ENCODE measurements at regions not wholly inside any gene's neighbourhood (a gene's known extent, or its start where the extent isn't known, plus 50 kb on each side); places are given as distances from the start of the nearest gene placed in this dataset.
"Not testable (repeated sequence)": the region's sequence is repeated elsewhere in the genome, so short reads cannot be mapped to it uniquely, and the experiment has no call there.

GRCh38 chr2:88986721-88987330 is 295.4 kb downstream of the RPIA start:
- H3K9me3 Mint-ChIP-seq; H3K36me3 ChIP-seq (ENCODE audit: insufficient read depth, low read length); H3K4me3 ChIP-seq (ENCODE audit: low read length); H3K9me3 ChIP-seq (ENCODE audit: low read length); H3K27ac Mint-ChIP-seq; H3K36me3 Mint-ChIP-seq; H3K27ac ChIP-seq (ENCODE audit: low read depth, low read length); H3K4me1 Mint-ChIP-seq; DNase-seq; POLR2A ChIA-PET; H3K4me1 ChIP-seq (ENCODE audit: insufficient read depth, low read length); CTCF ChIA-PET; H3K27me3 Mint-ChIP-seq; H3K27me3 ChIP-seq (ENCODE audit: insufficient read depth, low read length, poor library complexity, severe bottlenecking); H3K4me3 Mint-ChIP-seq: not testable (repeated sequence)

DNA sequence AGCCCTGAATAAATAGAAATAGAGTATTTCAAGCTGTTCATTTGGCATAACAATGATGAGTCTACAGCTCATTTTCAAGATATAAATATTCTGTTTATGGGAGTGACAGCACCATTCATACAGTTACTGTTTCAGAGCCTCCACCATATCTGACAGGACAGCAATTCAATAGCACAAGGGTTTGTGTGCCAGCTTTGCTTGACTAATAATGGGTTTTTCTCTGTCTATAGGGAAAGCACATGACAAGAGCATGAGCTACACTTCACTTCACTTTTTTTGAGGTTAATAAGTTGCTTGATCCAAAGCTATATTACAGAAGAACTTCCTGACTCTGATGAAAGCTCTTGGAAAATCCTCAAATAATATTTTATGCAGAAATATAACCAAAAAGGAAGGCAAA is 297.1 kb downstream of the RPIA start:
- H3K9me3 ChIP-seq (ENCODE audit: low read length); H3K27me3 ChIP-seq (ENCODE audit: insufficient read depth, low read length, poor library complexity, severe bottlenecking); H3K4me3 Mint-ChIP-seq; H3K36me3 ChIP-seq (ENCODE audit: insufficient read depth, low read length); H3K27ac Mint-ChIP-seq; H3K27ac ChIP-seq (ENCODE audit: low read depth, low read length); H3K27me3 Mint-ChIP-seq; CTCF ChIA-PET; H3K9me3 Mint-ChIP-seq; H3K4me1 Mint-ChIP-seq; H3K4me3 ChIP-seq (ENCODE audit: low read length); H3K4me1 ChIP-seq (ENCODE audit: insufficient read depth, low read length); DNase-seq; POLR2A ChIA-PET; H3K36me3 Mint-ChIP-seq: not testable (repeated sequence)

DNA sequence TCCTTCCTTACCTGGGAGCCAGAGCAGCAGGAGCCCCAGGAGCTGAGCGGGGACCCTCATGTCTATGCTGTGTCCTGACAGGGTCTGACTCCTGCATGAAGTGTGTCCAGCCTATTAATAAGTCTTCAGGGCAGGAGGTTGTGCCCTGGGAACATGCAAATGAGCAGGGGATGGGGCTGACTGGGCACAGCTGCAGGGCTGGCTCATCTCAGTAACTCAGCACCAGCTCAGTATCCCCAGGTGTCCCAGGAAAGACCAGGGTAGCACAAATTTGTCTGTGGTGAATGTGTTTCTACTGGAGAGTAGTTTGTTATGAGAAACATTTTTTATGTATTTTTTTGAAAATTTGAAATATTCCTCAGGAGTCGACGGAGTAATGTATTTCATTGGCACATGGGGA is 301.3 kb downstream of the RPIA start:
- H3K4me1 Mint-ChIP-seq; H3K9me3 Mint-ChIP-seq; H3K27ac Mint-ChIP-seq; H3K36me3 ChIP-seq (ENCODE audit: insufficient read depth, low read length); H3K9me3 ChIP-seq (ENCODE audit: low read length); H3K4me1 ChIP-seq (ENCODE audit: insufficient read depth, low read length); POLR2A ChIA-PET; DNase-seq; CTCF ChIA-PET; H3K27ac ChIP-seq (ENCODE audit: low read depth, low read length); H3K27me3 Mint-ChIP-seq; H3K4me3 ChIP-seq (ENCODE audit: low read length); H3K27me3 ChIP-seq (ENCODE audit: insufficient read depth, low read length, poor library complexity, severe bottlenecking); H3K36me3 Mint-ChIP-seq; H3K4me3 Mint-ChIP-seq: not testable (repeated sequence)

GRCh38 chr2:88994856-88995255 is 303.4 kb downstream of the RPIA start:
- H3K9me3 ChIP-seq (ENCODE audit: low read length); H3K4me1 Mint-ChIP-seq; H3K9me3 Mint-ChIP-seq; H3K36me3 Mint-ChIP-seq; H3K27ac Mint-ChIP-seq; CTCF ChIA-PET; H3K4me1 ChIP-seq (ENCODE audit: insufficient read depth, low read length); H3K27ac ChIP-seq (ENCODE audit: low read depth, low read length); H3K4me3 Mint-ChIP-seq; POLR2A ChIA-PET; H3K27me3 Mint-ChIP-seq; H3K36me3 ChIP-seq (ENCODE audit: insufficient read depth, low read length); H3K27me3 ChIP-seq (ENCODE audit: insufficient read depth, low read length, poor library complexity, severe bottlenecking); DNase-seq; H3K4me3 ChIP-seq (ENCODE audit: low read length): not testable (repeated sequence)

GRCh38 chr2:88996588-88996987 is 305.1 kb downstream of the RPIA start:
- H3K4me3 ChIP-seq (ENCODE audit: low read length); H3K4me3 Mint-ChIP-seq; DNase-seq; H3K27me3 Mint-ChIP-seq; H3K9me3 Mint-ChIP-seq; H3K27ac ChIP-seq (ENCODE audit: low read depth, low read length); H3K36me3 Mint-ChIP-seq; H3K4me1 Mint-ChIP-seq; H3K27me3 ChIP-seq (ENCODE audit: insufficient read depth, low read length, poor library complexity, severe bottlenecking); CTCF ChIA-PET; H3K27ac Mint-ChIP-seq; H3K4me1 ChIP-seq (ENCODE audit: insufficient read depth, low read length); H3K9me3 ChIP-seq (ENCODE audit: low read length); H3K36me3 ChIP-seq (ENCODE audit: insufficient read depth, low read length); POLR2A ChIA-PET: not testable (repeated sequence)

GRCh38 chr2:88999365-88999764 is 307.9 kb downstream of the RPIA start:
- no peak for DNase-seq
- Histone ChIP-seq H3K36me3 (ENCODE audit: insufficient read depth, low read length) (no peaks in the 10 kb centered on the region), H3K27me3 (ENCODE audit: insufficient read depth, low read length, poor library complexity, severe bottlenecking) (no peaks in the 10 kb centered on the region), H3K4me1 (ENCODE audit: insufficient read depth, low read length) (no peaks in the 10 kb centered on the region), H3K27ac (ENCODE audit: low read depth, low read length) (no peak overlapping the region), H3K4me3 (ENCODE audit: low read length) (no peak overlapping the region), H3K9me3 (ENCODE audit: low read length) (no peaks in the 10 kb centered on the region)
- CTCF ChIA-PET, result no interaction called here
- Mint-ChIP-seq H3K27me3 (peaks cover 1 to 2% of the 10 kb centered on the region in 2 donors), H3K4me3 (no peak overlapping the region), H3K27ac (no peak overlapping the region), H3K36me3 (no peaks in the 10 kb centered on the region), H3K9me3 (no peaks in the 10 kb centered on the region), H3K4me1 (no peaks in the 10 kb centered on the region)
- POLR2A ChIA-PET, result no interaction called here

DNA sequence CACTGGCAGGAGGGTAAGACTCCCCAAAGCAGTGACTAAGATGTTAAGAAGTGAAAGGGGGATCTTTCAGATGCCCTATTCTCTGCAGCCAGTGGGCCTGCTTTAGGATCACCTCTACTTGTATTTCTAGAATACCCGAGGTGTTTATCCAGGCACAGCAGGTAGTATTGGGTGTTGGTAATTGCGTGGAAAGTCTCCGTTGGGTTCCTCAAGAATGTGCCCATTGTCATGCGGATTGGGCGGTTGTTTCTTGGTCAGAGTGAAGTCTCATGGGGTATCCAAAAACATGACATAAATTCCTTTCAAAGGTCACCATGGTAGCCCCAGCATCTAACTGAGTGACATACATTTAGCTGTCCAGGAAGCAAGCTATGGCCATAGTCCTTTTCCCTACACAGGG is 308.8 kb downstream of the RPIA start:
- H3K4me3 Mint-ChIP-seq, result no peak overlapping the region
- ChIA-PET POLR2A (no interaction called here), CTCF (no interaction called here)
- H3K9me3 Mint-ChIP-seq, result no peaks in the 10 kb centered on the region
- H3K4me3 ChIP-seq (ENCODE audit: low read length), result no peak overlapping the region
- peak overlapping the region in 1 of 8 donors; percentile 29 for H3K27ac Mint-ChIP-seq
- H3K4me1 ChIP-seq (ENCODE audit: insufficient read depth, low read length), result no peaks in the 10 kb centered on the region
- H3K27me3 ChIP-seq (ENCODE audit: insufficient read depth, low read length, poor library complexity, severe bottlenecking), result no peaks in the 10 kb centered on the region
- no peaks in the 10 kb centered on the region for H3K4me1 Mint-ChIP-seq
- no peaks in the 10 kb centered on the region for H3K36me3 Mint-ChIP-seq
- DNase-seq, result no peak
- no peak overlapping the region for H3K27ac ChIP-seq (ENCODE audit: low read depth, low read length)
- no peaks in the 10 kb centered on the region for H3K9me3 ChIP-seq (ENCODE audit: low read length)
- peaks cover 3 to 5% of the 10 kb centered on the region in 2 donors for H3K27me3 Mint-ChIP-seq
- no peaks in the 10 kb centered on the region for H3K36me3 ChIP-seq (ENCODE audit: insufficient read depth, low read length)

DNA sequence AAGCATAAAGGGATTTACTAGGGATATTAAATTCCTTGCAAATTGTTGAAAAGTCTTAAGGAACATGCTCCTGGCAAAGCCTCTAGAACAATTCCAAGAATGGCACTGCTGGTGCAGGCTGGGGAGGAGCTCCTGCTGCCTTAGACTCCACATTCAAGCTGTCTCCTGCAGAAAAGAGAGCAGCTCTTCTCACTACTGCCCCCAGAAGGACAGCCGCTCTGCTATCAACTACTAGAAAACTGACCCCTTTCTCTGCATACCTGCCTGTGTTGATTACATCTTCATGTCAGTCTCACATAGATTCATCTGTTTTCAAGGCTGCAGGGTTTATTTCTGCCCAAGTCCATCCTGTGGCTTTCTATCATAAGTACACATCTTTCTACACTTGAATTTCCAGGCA is 312.8 kb downstream of the RPIA start:
- CTCF ChIA-PET; H3K4me3 ChIP-seq (ENCODE audit: low read length); H3K4me3 Mint-ChIP-seq; H3K27me3 ChIP-seq (ENCODE audit: insufficient read depth, low read length, poor library complexity, severe bottlenecking); H3K27ac ChIP-seq (ENCODE audit: low read depth, low read length); H3K27ac Mint-ChIP-seq; POLR2A ChIA-PET; DNase-seq; H3K4me1 Mint-ChIP-seq; H3K9me3 Mint-ChIP-seq; H3K36me3 Mint-ChIP-seq; H3K9me3 ChIP-seq (ENCODE audit: low read length); H3K4me1 ChIP-seq (ENCODE audit: insufficient read depth, low read length); H3K36me3 ChIP-seq (ENCODE audit: insufficient read depth, low read length); H3K27me3 Mint-ChIP-seq: not testable (repeated sequence)

DNA sequence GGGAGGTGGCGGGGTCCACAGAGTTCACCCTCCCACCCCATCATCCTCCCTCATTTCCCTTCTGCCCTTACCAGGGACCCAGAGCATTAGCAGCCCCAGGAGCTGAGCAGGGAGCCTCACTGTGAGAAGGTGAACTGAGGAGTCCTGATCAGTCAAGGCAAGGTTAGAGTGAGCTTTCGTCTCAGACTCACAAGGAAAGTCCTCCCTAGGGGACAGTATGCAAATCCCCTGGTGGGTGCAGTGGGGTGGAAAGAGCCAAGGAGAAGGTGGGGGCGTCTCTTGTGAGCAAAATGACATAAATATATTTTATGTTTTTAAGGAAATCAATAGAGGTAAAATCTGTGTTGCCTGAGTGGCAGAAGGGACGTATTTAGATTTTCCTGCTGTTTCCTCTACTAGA is 329.1 kb downstream of the RPIA start:
- not testable (repeated sequence) for H3K9me3 Mint-ChIP-seq, H3K27ac Mint-ChIP-seq

More for the DNA sequence above, 329.1 kb downstream of the RPIA start:
- H3K4me1 Mint-ChIP-seq; H3K27me3 ChIP-seq (ENCODE audit: insufficient read depth, low read length, poor library complexity, severe bottlenecking); H3K27me3 Mint-ChIP-seq; POLR2A ChIA-PET; CTCF ChIA-PET; H3K4me3 ChIP-seq (ENCODE audit: low read length); H3K27ac ChIP-seq (ENCODE audit: low read depth, low read length); H3K36me3 ChIP-seq (ENCODE audit: insufficient read depth, low read length); H3K4me1 ChIP-seq (ENCODE audit: insufficient read depth, low read length); H3K9me3 ChIP-seq (ENCODE audit: low read length); H3K4me3 Mint-ChIP-seq; H3K36me3 Mint-ChIP-seq; DNase-seq: not testable (repeated sequence)
